ENCODE measurements at regions not wholly inside any gene's neighbourhood (a gene's known extent, or its start where the extent isn't known, plus 50 kb on each side); places are given as distances from the start of the nearest gene placed in this dataset.

DNA sequence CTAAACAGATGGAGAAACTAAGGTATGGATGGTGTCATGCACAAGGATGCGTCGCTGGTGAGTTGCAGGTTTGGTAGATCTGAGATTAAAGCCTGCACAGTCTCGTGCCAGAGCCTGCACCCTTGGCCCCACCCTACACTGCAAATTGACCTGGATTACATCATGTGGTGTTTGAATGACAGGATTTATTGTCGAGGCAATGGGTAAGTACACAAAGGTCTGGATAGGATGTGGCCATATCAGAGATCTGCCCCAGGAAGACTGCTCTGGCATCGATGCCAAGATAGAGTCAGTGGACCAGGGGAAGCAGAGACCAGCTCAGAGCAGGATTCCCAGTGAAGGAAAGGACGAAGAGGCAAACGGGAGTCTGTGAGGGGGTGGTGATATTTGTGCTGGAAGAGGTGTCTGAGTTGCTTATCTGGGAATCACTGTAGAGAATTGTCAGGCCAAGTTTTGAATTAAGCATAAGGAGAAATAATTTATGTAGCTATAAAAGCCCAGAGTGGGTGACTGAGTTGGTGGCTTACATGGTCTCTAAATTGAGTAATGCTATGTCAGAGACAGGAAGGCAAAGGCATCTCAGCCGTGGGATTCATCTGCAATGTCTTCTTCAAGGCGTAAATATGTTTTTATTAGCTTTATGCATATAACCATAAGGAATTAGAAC lies 499.6 kb upstream of the B3GAT1 start:
- TF ChIP-seq, protein P1, sequence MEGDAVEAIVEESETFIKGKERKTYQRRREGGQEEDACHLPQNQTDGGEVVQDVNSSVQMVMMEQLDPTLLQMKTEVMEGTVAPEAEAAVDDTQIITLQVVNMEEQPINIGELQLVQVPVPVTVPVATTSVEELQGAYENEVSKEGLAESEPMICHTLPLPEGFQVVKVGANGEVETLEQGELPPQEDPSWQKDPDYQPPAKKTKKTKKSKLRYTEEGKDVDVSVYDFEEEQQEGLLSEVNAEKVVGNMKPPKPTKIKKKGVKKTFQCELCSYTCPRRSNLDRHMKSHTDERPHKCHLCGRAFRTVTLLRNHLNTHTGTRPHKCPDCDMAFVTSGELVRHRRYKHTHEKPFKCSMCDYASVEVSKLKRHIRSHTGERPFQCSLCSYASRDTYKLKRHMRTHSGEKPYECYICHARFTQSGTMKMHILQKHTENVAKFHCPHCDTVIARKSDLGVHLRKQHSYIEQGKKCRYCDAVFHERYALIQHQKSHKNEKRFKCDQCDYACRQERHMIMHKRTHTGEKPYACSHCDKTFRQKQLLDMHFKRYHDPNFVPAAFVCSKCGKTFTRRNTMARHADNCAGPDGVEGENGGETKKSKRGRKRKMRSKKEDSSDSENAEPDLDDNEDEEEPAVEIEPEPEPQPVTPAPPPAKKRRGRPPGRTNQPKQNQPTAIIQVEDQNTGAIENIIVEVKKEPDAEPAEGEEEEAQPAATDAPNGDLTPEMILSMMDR (IDR thresholded peaks at IDR 0.05) = no peak
- no peak for TF ChIP-seq SIN3A (IDR thresholded peaks at IDR 0.05; ENCODE audit: borderline replicate concordance, insufficient read depth, low read depth, low read length)
- TF ChIP-seq, protein P2, sequence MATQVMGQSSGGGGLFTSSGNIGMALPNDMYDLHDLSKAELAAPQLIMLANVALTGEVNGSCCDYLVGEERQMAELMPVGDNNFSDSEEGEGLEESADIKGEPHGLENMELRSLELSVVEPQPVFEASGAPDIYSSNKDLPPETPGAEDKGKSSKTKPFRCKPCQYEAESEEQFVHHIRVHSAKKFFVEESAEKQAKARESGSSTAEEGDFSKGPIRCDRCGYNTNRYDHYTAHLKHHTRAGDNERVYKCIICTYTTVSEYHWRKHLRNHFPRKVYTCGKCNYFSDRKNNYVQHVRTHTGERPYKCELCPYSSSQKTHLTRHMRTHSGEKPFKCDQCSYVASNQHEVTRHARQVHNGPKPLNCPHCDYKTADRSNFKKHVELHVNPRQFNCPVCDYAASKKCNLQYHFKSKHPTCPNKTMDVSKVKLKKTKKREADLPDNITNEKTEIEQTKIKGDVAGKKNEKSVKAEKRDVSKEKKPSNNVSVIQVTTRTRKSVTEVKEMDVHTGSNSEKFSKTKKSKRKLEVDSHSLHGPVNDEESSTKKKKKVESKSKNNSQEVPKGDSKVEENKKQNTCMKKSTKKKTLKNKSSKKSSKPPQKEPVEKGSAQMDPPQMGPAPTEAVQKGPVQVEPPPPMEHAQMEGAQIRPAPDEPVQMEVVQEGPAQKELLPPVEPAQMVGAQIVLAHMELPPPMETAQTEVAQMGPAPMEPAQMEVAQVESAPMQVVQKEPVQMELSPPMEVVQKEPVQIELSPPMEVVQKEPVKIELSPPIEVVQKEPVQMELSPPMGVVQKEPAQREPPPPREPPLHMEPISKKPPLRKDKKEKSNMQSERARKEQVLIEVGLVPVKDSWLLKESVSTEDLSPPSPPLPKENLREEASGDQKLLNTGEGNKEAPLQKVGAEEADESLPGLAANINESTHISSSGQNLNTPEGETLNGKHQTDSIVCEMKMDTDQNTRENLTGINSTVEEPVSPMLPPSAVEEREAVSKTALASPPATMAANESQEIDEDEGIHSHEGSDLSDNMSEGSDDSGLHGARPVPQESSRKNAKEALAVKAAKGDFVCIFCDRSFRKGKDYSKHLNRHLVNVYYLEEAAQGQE (IDR thresholded peaks at IDR 0.05; ENCODE audit: insufficient read depth in 1 of 2, low read depth in 2 of 2, low read length in 1 of 2) = no peak
- TF ChIP-seq POLR2AphosphoS5 (IDR thresholded peaks at IDR 0.05; ENCODE audit: low read depth, low read length) = no peak
- TF ChIP-seq TCF7L2 (IDR thresholded peaks at IDR 0.05; ENCODE audit: low read depth, low read length) = no peak
- Histone ChIP-seq H3K36me3 (ENCODE audit: control insufficient read depth, insufficient read depth, low read length) (no peaks in the 10 kb centered on the region), H3K4me3 (ENCODE audit: low read depth in 2 of 2, low read length in 2 of 2) (no peak overlapping the region), H3K9me3 (ENCODE audit: control insufficient read depth, insufficient read depth, low read depth, low read length) (no peaks in the 10 kb centered on the region), H3K27me3 (ENCODE audit: control insufficient read depth, insufficient read depth, low read length) (no peaks in the 10 kb centered on the region), H3K27ac (ENCODE audit: low read length) (no peak overlapping the region), H3K4me1 (ENCODE audit: control insufficient read depth, insufficient read depth, low read length) (no peaks in the 10 kb centered on the region)
- intact Hi-C loops (cut with micrococcal nuclease; ENCODE audit: unreplicated experiment) (no loop called here), in situ Hi-C loops (cut with HindIII; ENCODE audit: low pct_unique_long_range_greater_than_20kb, low sequenced_read_pairs) (no loop called here)
- ChIA-PET POLR2A (no interaction called here), CTCF (no interaction called here)
- no peak for DNase-seq (ENCODE audit: low read depth, low spot score)
- ATAC-seq = no peak
- BruUV-seq (replicated peaks) = no TSS peak

DNA sequence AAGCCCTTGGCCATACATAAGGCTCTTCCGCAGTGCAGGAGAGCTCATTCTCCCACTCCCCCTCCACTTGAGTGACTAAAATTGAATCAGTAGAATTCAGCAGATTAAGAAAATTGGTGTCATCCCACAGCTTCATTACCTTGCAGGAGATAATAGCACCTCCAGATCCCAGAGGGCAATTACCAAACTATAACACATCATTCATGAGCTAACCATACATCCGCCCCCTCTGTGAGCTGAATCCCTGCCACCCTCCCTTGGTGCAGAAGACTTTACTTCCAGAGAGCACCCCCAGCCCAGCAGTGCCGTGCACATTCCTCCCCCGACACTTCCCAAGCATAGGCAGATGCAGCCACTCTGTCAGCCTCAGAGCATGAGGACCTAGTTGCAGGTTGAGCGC lies 496.5 kb upstream of the B3GAT1 start:
- Histone ChIP-seq H3K36me3 (ENCODE audit: control insufficient read depth, insufficient read depth, low read length) (no peaks in the 10 kb centered on the region), H3K4me3 (ENCODE audit: low read depth in 2 of 2, low read length in 2 of 2) (no peak overlapping the region), H3K9me3 (ENCODE audit: control insufficient read depth, insufficient read depth, low read depth, low read length) (no peaks in the 10 kb centered on the region), H3K27me3 (ENCODE audit: control insufficient read depth, insufficient read depth, low read length) (no peaks in the 10 kb centered on the region), H3K27ac (ENCODE audit: low read length) (no peak overlapping the region), H3K4me1 (ENCODE audit: control insufficient read depth, insufficient read depth, low read length) (no peaks in the 10 kb centered on the region)
- DNase-seq (ENCODE audit: low read depth, low spot score) = no peak
- ChIA-PET POLR2A (no interaction called here), CTCF (no interaction called here)
- intact Hi-C loops (cut with micrococcal nuclease; ENCODE audit: unreplicated experiment) = no loop called here
- no TSS peak for BruUV-seq (replicated peaks)
- TF ChIP-seq POLR2AphosphoS5 (IDR thresholded peaks at IDR 0.05; ENCODE audit: low read depth, low read length) (no peak), TCF7L2 (IDR thresholded peaks at IDR 0.05; ENCODE audit: low read depth, low read length) (no peak), SIN3A (IDR thresholded peaks at IDR 0.05; ENCODE audit: borderline replicate concordance, insufficient read depth, low read depth, low read length) (no peak)
- TF ChIP-seq, protein P2 (IDR thresholded peaks at IDR 0.05; ENCODE audit: insufficient read depth in 1 of 2, low read depth in 2 of 2, low read length in 1 of 2) = no peak
- TF ChIP-seq, protein P1 (IDR thresholded peaks at IDR 0.05) = no peak
- in situ Hi-C loops (cut with HindIII; ENCODE audit: low pct_unique_long_range_greater_than_20kb, low sequenced_read_pairs) = no loop called here
- no peak for ATAC-seq

Measured in Panc1 (cell line).